ENCODE measurements at regions not wholly inside any gene's neighbourhood (a gene's known extent, or its start where the extent isn't known, plus 50 kb on each side); places are given as distances from the start of the nearest gene placed in this dataset.
A peak's percentile ranks its signal among the peaks of the same experiment; 100 is the strongest.
"Not testable (repeated sequence)": the region's sequence is repeated elsewhere in the genome, so short reads cannot be mapped to it uniquely, and the experiment has no call there.

GRCh38 chr3:82165266-82165665 is 403.8 kb upstream of the GBE1 start:
- DNase-seq (ENCODE audit: low read depth): no peak

- DNase-seq (ENCODE audit: low read depth): no peak
Observed at GRCh38 chr3:82163907-82164520, 402.6 kb upstream of the GBE1 start.

- no peak for DNase-seq (ENCODE audit: low read depth)
Observed at GRCh38 chr3:82157952-82158351, 396.5 kb upstream of the GBE1 start.

GRCh38 chr3:82153892-82154291 is 392.4 kb upstream of the GBE1 start:
- DNase-seq (ENCODE audit: low read depth): not testable (repeated sequence)

- DNase-seq (ENCODE audit: low read depth): no peak
Observed at GRCh38 chr3:82145742-82146141, 384.3 kb upstream of the GBE1 start.

GRCh38 chr3:82144811-82145210 is 383.4 kb upstream of the GBE1 start:
- no peak for DNase-seq (ENCODE audit: low read depth)

- DNase-seq (ENCODE audit: low read depth): no peak
Observed at GRCh38 chr3:82143661-82144412, 382.4 kb upstream of the GBE1 start.

GRCh38 chr3:82141592-82141991 is 380.1 kb upstream of the GBE1 start:
- DNase-seq (ENCODE audit: low read depth): no peak

GRCh38 chr3:82137861-82138260 is 376.4 kb upstream of the GBE1 start:
- DNase-seq (ENCODE audit: low read depth): no peak

- DNase-seq (ENCODE audit: low read depth): no peak
Observed at GRCh38 chr3:82137050-82137449, 375.6 kb upstream of the GBE1 start.

GRCh38 chr3:82133070-82133606 is 371.7 kb upstream of the GBE1 start:
- DNase-seq (ENCODE audit: low read depth): peak; percentile 6

GRCh38 chr3:82132210-82133069 is 371.0 kb upstream of the GBE1 start:
- DNase-seq (ENCODE audit: low read depth): no peak

- DNase-seq (ENCODE audit: low read depth): no peak
Observed at GRCh38 chr3:82130046-82130445, 368.6 kb upstream of the GBE1 start.

- no peak for DNase-seq (ENCODE audit: low read depth)
Observed at GRCh38 chr3:82129221-82129801, 367.9 kb upstream of the GBE1 start.

- DNase-seq (ENCODE audit: low read depth): no peak
Observed at GRCh38 chr3:82128271-82128670, 366.8 kb upstream of the GBE1 start.

GRCh38 chr3:82122554-82123345 is 361.3 kb upstream of the GBE1 start:
- DNase-seq (ENCODE audit: low read depth): no peak

- no peak for DNase-seq (ENCODE audit: low read depth)
Observed at GRCh38 chr3:82114589-82114988, 353.1 kb upstream of the GBE1 start.

- DNase-seq (ENCODE audit: low read depth): not testable (repeated sequence)
Observed at GRCh38 chr3:82110721-82111120, 349.3 kb upstream of the GBE1 start.

- no peak for DNase-seq (ENCODE audit: low read depth)
Observed at GRCh38 chr3:82103241-82103640, 341.8 kb upstream of the GBE1 start.

- DNase-seq (ENCODE audit: low read depth): no peak
Observed at GRCh38 chr3:82100378-82100777, 338.9 kb upstream of the GBE1 start.

- no peak for DNase-seq (ENCODE audit: low read depth)
Observed at GRCh38 chr3:82093641-82094040, 332.2 kb upstream of the GBE1 start.

Measured in stimulated activated CD8-positive, alpha-beta memory T cell treated with anti-CD3 and anti-CD28 coated beads, Interleukin-15, amount 100 ng/mL, for 1 hour (primary cell).